ENCODE measurements at regions not wholly inside any gene's neighbourhood (a gene's known extent, or its start where the extent isn't known, plus 50 kb on each side); places are given as distances from the start of the nearest gene placed in this dataset.

DNA sequence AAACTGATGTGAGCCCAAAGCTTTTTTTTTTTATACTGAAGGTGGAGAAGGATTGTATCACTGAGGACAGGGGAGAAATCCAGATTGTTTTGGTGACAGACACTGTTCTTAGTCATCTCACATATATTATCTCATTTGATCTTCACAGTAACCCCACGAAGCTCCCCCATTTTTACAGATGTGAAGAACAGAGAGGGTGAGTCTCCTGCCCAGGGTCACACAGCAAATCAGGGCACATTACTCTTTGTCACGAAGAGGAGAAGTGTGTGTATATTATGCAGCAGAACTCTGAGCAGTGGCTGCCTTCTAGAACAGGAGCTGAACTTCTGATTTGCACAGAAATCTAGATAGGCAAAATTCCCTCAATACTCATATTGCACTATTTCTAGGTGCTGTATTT lies 504.3 kb downstream of the XYLT1 start:
- TF ChIP-seq, protein P1, sequence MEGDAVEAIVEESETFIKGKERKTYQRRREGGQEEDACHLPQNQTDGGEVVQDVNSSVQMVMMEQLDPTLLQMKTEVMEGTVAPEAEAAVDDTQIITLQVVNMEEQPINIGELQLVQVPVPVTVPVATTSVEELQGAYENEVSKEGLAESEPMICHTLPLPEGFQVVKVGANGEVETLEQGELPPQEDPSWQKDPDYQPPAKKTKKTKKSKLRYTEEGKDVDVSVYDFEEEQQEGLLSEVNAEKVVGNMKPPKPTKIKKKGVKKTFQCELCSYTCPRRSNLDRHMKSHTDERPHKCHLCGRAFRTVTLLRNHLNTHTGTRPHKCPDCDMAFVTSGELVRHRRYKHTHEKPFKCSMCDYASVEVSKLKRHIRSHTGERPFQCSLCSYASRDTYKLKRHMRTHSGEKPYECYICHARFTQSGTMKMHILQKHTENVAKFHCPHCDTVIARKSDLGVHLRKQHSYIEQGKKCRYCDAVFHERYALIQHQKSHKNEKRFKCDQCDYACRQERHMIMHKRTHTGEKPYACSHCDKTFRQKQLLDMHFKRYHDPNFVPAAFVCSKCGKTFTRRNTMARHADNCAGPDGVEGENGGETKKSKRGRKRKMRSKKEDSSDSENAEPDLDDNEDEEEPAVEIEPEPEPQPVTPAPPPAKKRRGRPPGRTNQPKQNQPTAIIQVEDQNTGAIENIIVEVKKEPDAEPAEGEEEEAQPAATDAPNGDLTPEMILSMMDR (IDR thresholded peaks at IDR 0.05), result no peak
- TF ChIP-seq POLR2A (IDR thresholded peaks at IDR 0.05), result no peak

Measured in uterus (tissue), 2 donors.